ENCODE measurements at regions not wholly inside any gene's neighbourhood (a gene's known extent, or its start where the extent isn't known, plus 50 kb on each side); places are given as distances from the start of the nearest gene placed in this dataset.

DNA sequence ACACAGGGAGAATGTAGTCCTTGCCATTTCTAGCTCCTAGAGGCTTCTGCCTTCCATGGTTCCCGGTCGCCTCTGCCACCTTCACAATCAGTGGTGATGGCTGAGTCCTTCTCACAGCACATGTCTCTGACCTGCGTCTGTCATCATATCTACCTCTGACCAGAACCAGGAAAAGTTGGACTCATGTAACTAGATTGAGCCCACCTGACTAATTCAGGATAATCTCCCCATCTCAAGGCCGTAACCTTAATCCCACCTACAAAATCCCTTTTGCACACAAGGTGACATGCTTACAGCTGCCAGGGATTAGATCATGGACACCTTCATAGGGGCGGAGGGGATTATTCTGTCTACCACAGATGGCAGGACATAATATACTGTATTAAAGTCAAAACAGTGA, 375.6 kb downstream of the ICE1 start:
- TF ChIP-seq, protein P1, sequence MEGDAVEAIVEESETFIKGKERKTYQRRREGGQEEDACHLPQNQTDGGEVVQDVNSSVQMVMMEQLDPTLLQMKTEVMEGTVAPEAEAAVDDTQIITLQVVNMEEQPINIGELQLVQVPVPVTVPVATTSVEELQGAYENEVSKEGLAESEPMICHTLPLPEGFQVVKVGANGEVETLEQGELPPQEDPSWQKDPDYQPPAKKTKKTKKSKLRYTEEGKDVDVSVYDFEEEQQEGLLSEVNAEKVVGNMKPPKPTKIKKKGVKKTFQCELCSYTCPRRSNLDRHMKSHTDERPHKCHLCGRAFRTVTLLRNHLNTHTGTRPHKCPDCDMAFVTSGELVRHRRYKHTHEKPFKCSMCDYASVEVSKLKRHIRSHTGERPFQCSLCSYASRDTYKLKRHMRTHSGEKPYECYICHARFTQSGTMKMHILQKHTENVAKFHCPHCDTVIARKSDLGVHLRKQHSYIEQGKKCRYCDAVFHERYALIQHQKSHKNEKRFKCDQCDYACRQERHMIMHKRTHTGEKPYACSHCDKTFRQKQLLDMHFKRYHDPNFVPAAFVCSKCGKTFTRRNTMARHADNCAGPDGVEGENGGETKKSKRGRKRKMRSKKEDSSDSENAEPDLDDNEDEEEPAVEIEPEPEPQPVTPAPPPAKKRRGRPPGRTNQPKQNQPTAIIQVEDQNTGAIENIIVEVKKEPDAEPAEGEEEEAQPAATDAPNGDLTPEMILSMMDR (conservative IDR thresholded peaks at IDR 0.05; ENCODE audit: low read depth, low read length), result no peak
- TF ChIP-seq EZH2 (IDR thresholded peaks at IDR 0.05; ENCODE audit: low read length, unreplicated experiment), result no peak

Measured in PC-3 (cell line).